ENCODE measurements at regions not wholly inside any gene's neighbourhood (a gene's known extent, or its start where the extent isn't known, plus 50 kb on each side); places are given as distances from the start of the nearest gene placed in this dataset.

DNA sequence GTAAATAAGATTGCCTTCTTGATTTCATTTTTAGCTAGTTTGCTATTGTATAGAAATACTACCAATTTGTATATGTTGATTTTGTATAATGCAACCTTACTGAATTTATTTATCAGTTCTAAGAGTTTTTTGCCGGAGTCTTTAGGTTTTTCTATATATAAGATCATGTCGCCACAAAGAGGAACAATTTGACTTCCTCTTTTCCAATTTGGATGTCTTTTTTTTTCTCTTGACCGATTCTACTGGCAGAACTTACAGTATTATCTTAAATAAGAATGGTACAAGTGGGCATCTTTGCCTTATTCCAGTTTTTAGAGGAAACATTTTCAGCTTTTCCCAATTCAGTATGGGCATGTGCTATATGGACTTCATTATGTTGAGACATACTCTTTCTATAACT, 624.7 kb upstream of the ACO1 start:
- no peak for TF ChIP-seq POLR2A (IDR thresholded peaks at IDR 0.05)
- TF ChIP-seq, protein P1, sequence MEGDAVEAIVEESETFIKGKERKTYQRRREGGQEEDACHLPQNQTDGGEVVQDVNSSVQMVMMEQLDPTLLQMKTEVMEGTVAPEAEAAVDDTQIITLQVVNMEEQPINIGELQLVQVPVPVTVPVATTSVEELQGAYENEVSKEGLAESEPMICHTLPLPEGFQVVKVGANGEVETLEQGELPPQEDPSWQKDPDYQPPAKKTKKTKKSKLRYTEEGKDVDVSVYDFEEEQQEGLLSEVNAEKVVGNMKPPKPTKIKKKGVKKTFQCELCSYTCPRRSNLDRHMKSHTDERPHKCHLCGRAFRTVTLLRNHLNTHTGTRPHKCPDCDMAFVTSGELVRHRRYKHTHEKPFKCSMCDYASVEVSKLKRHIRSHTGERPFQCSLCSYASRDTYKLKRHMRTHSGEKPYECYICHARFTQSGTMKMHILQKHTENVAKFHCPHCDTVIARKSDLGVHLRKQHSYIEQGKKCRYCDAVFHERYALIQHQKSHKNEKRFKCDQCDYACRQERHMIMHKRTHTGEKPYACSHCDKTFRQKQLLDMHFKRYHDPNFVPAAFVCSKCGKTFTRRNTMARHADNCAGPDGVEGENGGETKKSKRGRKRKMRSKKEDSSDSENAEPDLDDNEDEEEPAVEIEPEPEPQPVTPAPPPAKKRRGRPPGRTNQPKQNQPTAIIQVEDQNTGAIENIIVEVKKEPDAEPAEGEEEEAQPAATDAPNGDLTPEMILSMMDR (IDR thresholded peaks at IDR 0.05): no peak
